HEK293T (cell line): ENCODE measurements at regions not wholly inside any gene's neighbourhood (a gene's known extent, or its start where the extent isn't known, plus 50 kb on each side); places are given as distances from the start of the nearest gene placed in this dataset.

Experiments
- CTBP1 ChIP-seq: fragments of 450-650 bp; IDR thresholded peaks from 2 replicates; pipeline ENCODE4 v1.6.1; 2016; ENCODE audit warnings: borderline replicate concordance
- FOXA1 ChIP-seq: fragments of 450-650 bp; IDR thresholded peaks from 2 replicates; pipeline ENCODE4 v1.6.1; 2016; ENCODE audit warnings: mild to moderate bottlenecking
- HDGF ChIP-seq: fragments of 450-650 bp; IDR thresholded peaks from 2 replicates; pipeline ENCODE4 v1.6.1; 2017; ENCODE audit warnings: antibody characterized with exemption, borderline replicate concordance

DNA sequence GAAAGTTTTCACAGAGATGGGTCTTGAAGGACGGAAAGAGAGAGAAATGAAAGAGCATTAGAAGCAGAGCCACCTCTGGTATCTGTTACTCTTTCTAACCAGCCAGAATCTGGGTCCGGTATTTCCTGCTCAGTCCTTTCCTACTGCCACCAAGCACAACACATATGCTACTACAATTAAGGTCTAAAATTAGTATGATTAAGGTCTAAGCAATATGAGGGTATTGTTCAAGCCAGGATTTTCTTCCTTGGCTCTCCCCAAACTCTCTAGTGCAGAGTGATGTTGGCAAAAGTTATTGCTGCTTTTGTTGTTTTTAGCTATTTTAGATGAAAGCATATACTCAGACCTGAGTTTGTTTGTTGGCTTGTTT is 59.2 kb upstream of the EED start:
- TF ChIP-seq CTBP1 (no peak), HDGF (no peak), FOXA1 (no peak)
